Ishikawa (cell line): ENCODE measurements at regions not wholly inside any gene's neighbourhood (a gene's known extent, or its start where the extent isn't known, plus 50 kb on each side); places are given as distances from the start of the nearest gene placed in this dataset.

Source experiments
- CEBPB ChIP-seq: IDR thresholded peaks from 2 replicates; pipeline ENCODE4 v1.6.1; 2012
- CREB1 ChIP-seq: IDR thresholded peaks from 2 replicates; pipeline ENCODE4 v1.6.1; 2012; ENCODE audit warnings: low read depth
- EGR1 ChIP-seq: IDR thresholded peaks from 2 replicates; pipeline ENCODE4 v1.6.1; 2012
- EP300 ChIP-seq: IDR thresholded peaks from 2 replicates; pipeline ENCODE4 v1.6.1; 2012; ENCODE audit warnings: borderline replicate concordance
- FOXM1 ChIP-seq: IDR thresholded peaks from 2 replicates; pipeline ENCODE4 v1.6.1; 2012; ENCODE audit warnings: low read depth, borderline replicate concordance
- MAX ChIP-seq: IDR thresholded peaks from 2 replicates; pipeline ENCODE4 v1.6.1; 2012
- NFIC ChIP-seq: IDR thresholded peaks from 2 replicates; pipeline ENCODE4 v1.6.1; 2012
- RAD21 ChIP-seq: IDR thresholded peaks from 2 replicates; pipeline ENCODE4 v1.6.1; 2012; ENCODE audit warnings: low read depth
- REST ChIP-seq: IDR thresholded peaks from 2 replicates; pipeline ENCODE4 v1.6.1; 2012; ENCODE audit warnings: low read depth, mild to moderate bottlenecking
- TAF1 ChIP-seq: IDR thresholded peaks from 2 replicates; pipeline ENCODE4 v1.6.1; 2012; ENCODE audit warnings: low read depth, mild to moderate bottlenecking
- TCF12 ChIP-seq: IDR thresholded peaks from 2 replicates; pipeline ENCODE4 v1.6.1; 2012; ENCODE audit warnings: low read depth
- TEAD4 ChIP-seq: IDR thresholded peaks from 2 replicates; pipeline ENCODE4 v1.6.1; 2012
- USF1 ChIP-seq: IDR thresholded peaks from 2 replicates; pipeline ENCODE4 v1.6.1; 2012
- YY1 ChIP-seq: IDR thresholded peaks from 2 replicates; pipeline ENCODE4 v1.6.1; 2012; ENCODE audit warnings: low read depth
- ZBTB7A ChIP-seq: IDR thresholded peaks from 2 replicates; pipeline ENCODE4 v1.6.1; 2012; ENCODE audit warnings: low read depth

- TF ChIP-seq TAF1 (no peak), TEAD4 (no peak), FOXM1 (no peak), RAD21 (no peak), REST (no peak), MAX (no peak), TCF12 (no peak), CREB1 (no peak), ZBTB7A (no peak), CEBPB (no peak), NFIC (no peak), USF1 (no peak), EP300 (no peak), YY1 (no peak), EGR1 (no peak)
Measured at GRCh38 chr7:23887660-23888059, 177.6 kb downstream of the STK31 start.

GRCh38 chr7:23888958-23889357 is 178.9 kb downstream of the STK31 start:
- TF ChIP-seq EGR1 = no peak
- TF ChIP-seq CREB1 = no peak
- TF ChIP-seq FOXM1 = no peak
- no peak for TF ChIP-seq USF1
- TF ChIP-seq MAX = no peak
- TF ChIP-seq TEAD4 = no peak
- no peak for TF ChIP-seq CEBPB
- no peak for TF ChIP-seq NFIC
- no peak for TF ChIP-seq TAF1
- TF ChIP-seq YY1 = no peak
- TF ChIP-seq ZBTB7A = no peak
- no peak for TF ChIP-seq REST
- TF ChIP-seq RAD21 = no peak
- TF ChIP-seq TCF12 = no peak
- no peak for TF ChIP-seq EP300

- TF ChIP-seq FOXM1 = no peak
- TF ChIP-seq TAF1 = no peak
- TF ChIP-seq EP300 = no peak
- TF ChIP-seq YY1 = no peak
- no peak for TF ChIP-seq TCF12
- no peak for TF ChIP-seq TEAD4
- no peak for TF ChIP-seq MAX
- no peak for TF ChIP-seq ZBTB7A
- no peak for TF ChIP-seq NFIC
Measured at GRCh38 chr7:23889566-23889965, 179.5 kb downstream of the STK31 start.

- TF ChIP-seq MAX (no peak), FOXM1 (no peak), TEAD4 (no peak), EP300 (no peak), CEBPB (no peak)
Measured at GRCh38 chr7:23892019-23892418, 182.0 kb downstream of the STK31 start.

GRCh38 chr7:23893176-23893941 is 183.3 kb downstream of the STK31 start:
- TF ChIP-seq ZBTB7A (no peak), REST (no peak), TEAD4 (no peak), TAF1 (no peak), EGR1 (no peak), CEBPB (no peak), NFIC (no peak), MAX (no peak), RAD21 (no peak), TCF12 (no peak)
